Pancreas (tissue), 10 donors: ENCODE measurements at regions not wholly inside any gene's neighbourhood (a gene's known extent, or its start where the extent isn't known, plus 50 kb on each side); places are given as distances from the start of the nearest gene placed in this dataset.

Experiments
- ATAC-seq, 4 donors: fragments of 200-7000 bp; cut with Tn5 transposase; one replicate each; pipeline versions ENCODE4 v1.8.0 to v1.9.1; 2020; ENCODE audit warnings: mild to moderate bottlenecking in 4 of 4, moderate library complexity in 4 of 4
- DNase-seq, 6 donors: peaks; one replicate each; pipeline ENCODE4 v3.0.0-alpha.2; 2020
- FAIRE-seq: peaks from 2 replicates; lab custom pipeline; 2012; peaks lifted over from hg19 to GRCh38; lab: Jason Lieb, UNC
- H3K27ac ChIP-seq, 4 donors: fragments of 200-600 bp; sonication (generic); 1 replicate in 3 of 4; 2 replicates in 1 of 4; pipeline versions ENCODE4 v1.5.0 to v1.8.0; 2020
- H3K27me3 ChIP-seq, 4 donors: fragments of 200-600 bp; one replicate each; pipeline ENCODE4 v1.8.0; 2021
- H3K36me3 ChIP-seq, 3 donors: fragments of 200-600 bp; sonication (generic) in 1 of 3; one replicate each; pipeline versions ENCODE4 v1.5.0 to v1.8.0; 2020 to 2021
- H3K4me1 ChIP-seq, 3 donors: fragments of 200-600 bp; one replicate each; pipeline ENCODE4 v1.8.0; 2021
- H3K4me3 ChIP-seq, 4 donors: fragments of 200-600 bp; sonication (generic) in 2 of 4; one replicate each; pipeline versions ENCODE4 v1.5.0 to v1.8.0; 2020 to 2021
- H3K9me3 ChIP-seq, 4 donors: fragments of 200-600 bp; one replicate each; pipeline ENCODE4 v1.8.0; 2021
- WGBS, 2 donors: extraction: QIAGEN DNeasy Blood & Tissue Kit; methylation state at CpG; one replicate each; pipeline ENCODE4 v1.1.7; 2013; 5-methylcytosine and 5-hydroxymethylcytosine counted together
- intact Hi-C, 3 donors: fragments of 100-400 bp; cut with DNase I; formaldehyde crosslinking; loops; one replicate each; pipeline versions ENCODE4 v1.11.1 to v1.14.2; 2022
- TF ChIP-seq, protein P1 (sequence below), 4 donors: fragments of 200-600 bp; sonication (generic) in 3 of 4; IDR thresholded peaks; one replicate each; pipeline versions ENCODE4 v1.5.0 to v1.8.0; 2021; ENCODE audit warnings: antibody characterized with exemption in 4 of 4
- donor health status: healthy with polysubstance abuse.
- donor health status: DM: no; HTN: no; CAD: no; lungs with moderate emphysema.
- donor health status: DM: no; HTN: no; CAD: no.
- donor health status: control.
- donor health status: control.
- donor health status: Bipolar disorder and iron deficiency.
- donor health status: DM: yes; HTN: yes; CAD: no.
- donor health status: DM: no; HTN: no; CAD: no.
- donor health status: DM: no; HTN: no; CAD: no.
- donor health status: DM: yes; HTN: yes; CAD: no.

DNA sequence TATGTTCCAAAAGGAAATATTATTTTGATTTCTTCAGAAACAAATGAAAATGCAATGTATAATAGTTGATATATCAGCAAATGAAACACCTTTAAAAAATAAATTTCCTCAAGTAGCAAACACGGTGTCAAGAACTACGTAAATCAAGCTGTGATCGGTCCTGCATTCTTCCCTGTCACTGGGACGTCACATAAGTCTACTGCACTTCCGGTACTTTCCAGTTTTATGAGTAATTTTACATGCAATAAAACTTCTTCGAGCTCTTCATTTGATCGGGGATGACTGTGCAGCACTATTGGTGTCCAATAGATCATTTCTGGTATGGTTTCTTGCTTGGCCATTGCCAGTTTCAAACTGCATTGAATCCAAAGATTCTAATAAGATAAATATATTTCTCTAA, 114.0 kb upstream of the VEGFC start:
- Histone ChIP-seq H3K9me3 (no peaks in the 10 kb centered on the region), H3K4me3 (no peak overlapping the region), H3K4me1 (no peaks in the 10 kb centered on the region), H3K36me3 (no peaks in the 10 kb centered on the region), H3K27me3 (no peaks in the 10 kb centered on the region), H3K27ac (no peak overlapping the region)
- DNase-seq (no peak), ATAC-seq (no peak), FAIRE-seq (no peak)
- 48 to 78% methylated on average over 7 of the region's 7 CpGs for WGBS, 2 donors
- intact Hi-C loops: no loop called here
- TF ChIP-seq, protein P1, sequence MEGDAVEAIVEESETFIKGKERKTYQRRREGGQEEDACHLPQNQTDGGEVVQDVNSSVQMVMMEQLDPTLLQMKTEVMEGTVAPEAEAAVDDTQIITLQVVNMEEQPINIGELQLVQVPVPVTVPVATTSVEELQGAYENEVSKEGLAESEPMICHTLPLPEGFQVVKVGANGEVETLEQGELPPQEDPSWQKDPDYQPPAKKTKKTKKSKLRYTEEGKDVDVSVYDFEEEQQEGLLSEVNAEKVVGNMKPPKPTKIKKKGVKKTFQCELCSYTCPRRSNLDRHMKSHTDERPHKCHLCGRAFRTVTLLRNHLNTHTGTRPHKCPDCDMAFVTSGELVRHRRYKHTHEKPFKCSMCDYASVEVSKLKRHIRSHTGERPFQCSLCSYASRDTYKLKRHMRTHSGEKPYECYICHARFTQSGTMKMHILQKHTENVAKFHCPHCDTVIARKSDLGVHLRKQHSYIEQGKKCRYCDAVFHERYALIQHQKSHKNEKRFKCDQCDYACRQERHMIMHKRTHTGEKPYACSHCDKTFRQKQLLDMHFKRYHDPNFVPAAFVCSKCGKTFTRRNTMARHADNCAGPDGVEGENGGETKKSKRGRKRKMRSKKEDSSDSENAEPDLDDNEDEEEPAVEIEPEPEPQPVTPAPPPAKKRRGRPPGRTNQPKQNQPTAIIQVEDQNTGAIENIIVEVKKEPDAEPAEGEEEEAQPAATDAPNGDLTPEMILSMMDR (IDR thresholded peaks at IDR 0.05): no peak

DNA sequence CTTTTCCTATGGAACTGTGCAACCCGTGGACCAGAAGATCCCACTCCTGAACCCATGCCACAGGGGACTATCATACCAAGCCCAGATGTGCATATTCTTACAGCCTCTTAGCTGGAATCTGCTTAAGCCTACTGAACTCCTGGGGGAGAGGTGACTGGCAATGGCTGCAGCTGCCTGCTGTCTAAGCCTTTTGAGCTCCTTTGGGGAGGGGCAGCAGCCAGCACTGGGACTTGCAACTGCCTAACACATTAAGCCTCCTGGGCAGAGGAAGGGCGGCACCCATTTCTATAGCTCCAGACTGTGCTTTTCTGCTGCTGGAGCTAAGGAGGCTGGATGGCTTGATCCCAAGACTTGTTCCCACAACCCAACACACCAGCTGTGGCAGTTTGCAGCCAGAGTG, 117.9 kb upstream of the VEGFC start:
- H3K4me1 ChIP-seq: no peaks in the 10 kb centered on the region
- DNase-seq (peak in 1 of 6 donors; percentile 20), FAIRE-seq (no peak), ATAC-seq (no peak)
- H3K9me3 ChIP-seq: no peaks in the 10 kb centered on the region
- WGBS, 2 donors: 50 to 68% methylated on average over 2 of the region's 2 CpGs
- H3K27ac ChIP-seq: no peak overlapping the region
- intact Hi-C loops: no loop called here
- no peaks in the 10 kb centered on the region for H3K36me3 ChIP-seq
- TF ChIP-seq, protein P1 (IDR thresholded peaks at IDR 0.05): no peak
- H3K4me3 ChIP-seq: no peak overlapping the region
- no peaks in the 10 kb centered on the region for H3K27me3 ChIP-seq

DNA sequence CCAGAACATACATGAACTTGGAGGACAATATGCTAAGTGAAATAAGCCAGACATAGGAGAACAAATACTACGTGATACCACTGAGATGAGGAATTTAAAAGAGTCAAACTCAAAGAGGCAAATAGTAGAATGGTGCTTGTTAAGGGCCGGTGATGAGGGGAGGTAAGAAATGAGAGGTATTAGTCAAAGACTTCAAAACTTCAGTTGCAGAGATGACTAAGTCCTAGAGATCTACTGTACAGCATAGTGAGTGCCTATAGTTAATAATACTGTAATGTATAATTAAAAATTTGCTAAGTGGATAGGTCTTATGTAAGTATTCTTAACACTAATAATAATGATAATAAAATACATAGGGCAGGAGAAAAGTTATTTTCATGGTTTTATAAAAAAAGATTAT, 126.9 kb upstream of the VEGFC start:
- Histone ChIP-seq H3K4me1 (no peaks in the 10 kb centered on the region), H3K36me3 (no peaks in the 10 kb centered on the region), H3K27ac (no peak overlapping the region), H3K9me3 (no peaks in the 10 kb centered on the region), H3K4me3 (no peak overlapping the region), H3K27me3 (no peaks in the 10 kb centered on the region)
- no peak for FAIRE-seq
- intact Hi-C loops: no loop called here
- DNase-seq: no peak
- TF ChIP-seq, protein P1 (IDR thresholded peaks at IDR 0.05): no peak
- ATAC-seq: no peak
- 62 to 78% methylated on average over 2 of the region's 2 CpGs for WGBS, 2 donors

DNA sequence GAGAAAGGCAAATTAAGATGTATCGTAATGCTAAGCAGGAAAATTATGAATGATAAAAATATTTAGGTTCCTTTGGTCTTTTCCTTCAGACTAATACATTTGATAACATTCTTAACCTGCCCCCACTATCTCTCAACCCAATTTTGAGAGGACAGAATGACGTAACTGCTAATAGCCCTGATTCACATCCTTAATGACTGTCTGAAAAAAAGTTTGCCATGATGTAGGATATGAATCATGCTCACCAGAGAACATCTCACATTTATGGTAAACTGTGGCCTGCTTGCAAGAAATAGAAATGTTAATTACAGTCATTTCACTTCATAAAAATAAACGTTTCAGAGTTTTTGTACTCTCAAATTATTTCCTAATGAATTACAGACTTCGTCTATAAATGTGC, 128.0 kb upstream of the VEGFC start:
- DNase-seq: no peak
- 30 to 40% methylated on average over 4 of the region's 4 CpGs for whole genome bisulfite sequencing, 2 donors
- Histone ChIP-seq H3K4me3 (no peak overlapping the region), H3K27ac (no peak overlapping the region), H3K27me3 (no peaks in the 10 kb centered on the region), H3K9me3 (no peaks in the 10 kb centered on the region), H3K4me1 (no peaks in the 10 kb centered on the region), H3K36me3 (no peaks in the 10 kb centered on the region)
- ATAC-seq: no peak
- intact Hi-C loops: no loop called here
- TF ChIP-seq, protein P1 (IDR thresholded peaks at IDR 0.05): no peak
- no peak for FAIRE-seq

DNA sequence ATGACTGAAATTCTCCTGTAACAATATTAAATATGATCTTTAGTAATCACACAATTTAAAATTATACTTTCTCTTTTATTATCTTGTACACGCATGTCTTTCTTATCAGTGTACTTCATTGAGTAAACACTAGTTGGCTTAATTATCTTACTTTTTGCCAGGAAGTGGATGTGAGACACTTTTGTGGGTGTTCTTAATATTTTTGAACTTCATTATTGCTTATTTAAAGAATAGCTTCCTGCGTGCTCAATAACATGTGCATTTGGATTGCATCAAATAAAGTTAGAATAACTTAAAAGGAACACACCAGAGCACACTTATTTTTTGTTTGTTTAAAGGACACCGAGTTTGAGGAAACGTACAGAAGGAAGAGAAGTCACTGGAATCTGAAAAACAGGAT, 128.5 kb upstream of the VEGFC start:
- H3K27ac ChIP-seq: no peak overlapping the region
- WGBS, 2 donors: 33 to 43% methylated on average over 4 of the region's 4 CpGs
- no peak for FAIRE-seq
- intact Hi-C loops: no loop called here
- no peaks in the 10 kb centered on the region for H3K27me3 ChIP-seq
- no peak for ATAC-seq
- TF ChIP-seq, protein P1 (IDR thresholded peaks at IDR 0.05): no peak
- H3K4me3 ChIP-seq: no peak overlapping the region
- H3K9me3 ChIP-seq: no peaks in the 10 kb centered on the region
- no peaks in the 10 kb centered on the region for H3K4me1 ChIP-seq
- H3K36me3 ChIP-seq: no peaks in the 10 kb centered on the region
- no peak for DNase-seq
